ENCODE measurements at regions not wholly inside any gene's neighbourhood (a gene's known extent, or its start where the extent isn't known, plus 50 kb on each side); places are given as distances from the start of the nearest gene placed in this dataset.
"Not testable (repeated sequence)": the region's sequence is repeated elsewhere in the genome, so short reads cannot be mapped to it uniquely, and the experiment has no call there.

GRCh38 chr1:148397516-148397915 is 85.6 kb downstream of the PPIAL4G start:
- ATAC-seq; FAIRE-seq; CTCF ChIA-PET (ENCODE audit: low intra/inter-chr PET ratio); H3K79me2 ChIP-seq (ENCODE audit: control insufficient read depth, insufficient read depth, low read length); BruUV-seq (replicated peaks); H3K9me3 ChIP-seq (replicated peaks; ENCODE audit: control insufficient read depth, insufficient read depth, low read depth, low read length); H3K9me1 ChIP-seq (ENCODE audit: control insufficient read depth, insufficient read depth, low read length); H3K27me3 ChIP-seq (ENCODE audit: control insufficient read depth in 2 of 2, insufficient read depth in 2 of 2, low read length in 2 of 2); H3K4me3 ChIP-seq; H3K36me3 ChIP-seq (ENCODE audit: control insufficient read depth, insufficient read depth, low read length); H4K20me1 ChIP-seq (replicated peaks; ENCODE audit: control insufficient read depth, insufficient read depth, low read length); H2AFZ ChIP-seq (ENCODE audit: low read depth, low read length); in situ Hi-C loops (cut with MboI); H3K27ac ChIP-seq (ENCODE audit: extremely low read depth, low read depth, low read length); intact Hi-C loops (cut with micrococcal nuclease); H3K9ac ChIP-seq (ENCODE audit: insufficient read depth in 1 of 2, low read depth in 2 of 2, low read length in 2 of 2); DNase-seq (ENCODE audit: extremely low read depth in 1 of 4, low spot score in 3 of 4); H3K4me1 ChIP-seq (replicated peaks in 1 of 2; ENCODE audit: control insufficient read depth in 2 of 2, insufficient read depth in 2 of 2, low read length in 2 of 2); H3K4me2 ChIP-seq (ENCODE audit: insufficient read depth, low read length); POLR2A ChIA-PET; TF ChIP-seq REST (CRISPR knock-in tag; IDR thresholded peaks at IDR 0.05; ENCODE audit: low read depth): not testable (repeated sequence)
- WGBS (ENCODE audit: insufficient coverage, low coverage, missing lambda C conversion rate), result 0% methylated on average over 1 of the region's 1 CpG
- TF ChIP-seq REST (IDR thresholded peaks at IDR 0.05; ENCODE audit: borderline replicate concordance), result 0 out of 2 replicates have a peak, but pooled peaks have one; percentile 25
- 0 out of 2 replicates have a peak, but pooled peaks have one; percentile 14 for TF ChIP-seq GABPA (tag; conservative IDR thresholded peaks at IDR 0.05; ENCODE audit: low read depth)
- 0 out of 2 replicates have a peak, but pooled peaks have one; percentile 46 for TF ChIP-seq ZEB2 (IDR thresholded peaks at IDR 0.05)

DNA sequence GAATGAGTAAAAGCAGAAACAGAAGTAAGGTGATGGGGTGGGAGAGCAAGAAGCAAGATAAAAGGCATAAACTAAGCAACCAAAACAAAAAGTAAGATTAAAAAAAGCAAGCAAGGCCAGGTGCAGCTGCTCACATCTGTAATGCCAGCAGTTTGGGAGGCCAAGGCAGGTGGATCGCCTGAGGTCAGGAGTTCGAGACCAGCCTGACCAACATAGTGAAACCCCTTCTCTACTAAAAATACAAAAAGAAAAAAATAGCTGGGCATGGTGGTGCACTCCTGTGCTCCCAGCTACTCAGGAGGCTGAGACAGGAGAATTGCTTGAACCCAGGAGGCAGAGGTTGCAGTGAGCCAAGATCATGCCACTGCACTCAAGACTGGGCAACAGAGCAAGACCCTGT is 90.6 kb downstream of the PPIAL4G start:
- H3K27ac ChIP-seq (ENCODE audit: extremely low read depth, low read depth, low read length); FAIRE-seq; H3K4me2 ChIP-seq (ENCODE audit: insufficient read depth, low read length); DNase-seq (ENCODE audit: extremely low read depth in 1 of 4, low spot score in 3 of 4); intact Hi-C loops (cut with micrococcal nuclease); H3K9ac ChIP-seq (ENCODE audit: insufficient read depth in 1 of 2, low read depth in 2 of 2, low read length in 2 of 2); H4K20me1 ChIP-seq (replicated peaks; ENCODE audit: control insufficient read depth, insufficient read depth, low read length); in situ Hi-C loops (cut with MboI); H3K36me3 ChIP-seq (ENCODE audit: control insufficient read depth, insufficient read depth, low read length); ATAC-seq; H3K9me1 ChIP-seq (ENCODE audit: control insufficient read depth, insufficient read depth, low read length); BruUV-seq (replicated peaks); H3K79me2 ChIP-seq (ENCODE audit: control insufficient read depth, insufficient read depth, low read length); H3K27me3 ChIP-seq (ENCODE audit: control insufficient read depth in 2 of 2, insufficient read depth in 2 of 2, low read length in 2 of 2); H3K4me3 ChIP-seq; CTCF ChIA-PET (ENCODE audit: low intra/inter-chr PET ratio); H3K9me3 ChIP-seq (replicated peaks; ENCODE audit: control insufficient read depth, insufficient read depth, low read depth, low read length); H2AFZ ChIP-seq (ENCODE audit: low read depth, low read length): not testable (repeated sequence)
- POLR2A ChIA-PET, result interaction anchor here (0.6 kb wide), 1 partner anchor 9 kb away, joined by 3 read pairs; no protein-coding TSS in a partner anchor
- H3K4me1 ChIP-seq (replicated peaks in 1 of 2; ENCODE audit: control insufficient read depth in 2 of 2, insufficient read depth in 2 of 2, low read length in 2 of 2), result peaks cover 9 to 12% of the 10 kb centered on the region in 2 experiments; a peak in 4 of 5 replicates
- WGBS (ENCODE audit: insufficient coverage, low coverage, missing lambda C conversion rate), result 76% methylated on average over 2 of the region's 2 CpGs

All from K562 (cell line).